ENCODE measurements at regions not wholly inside any gene's neighbourhood (a gene's known extent, or its start where the extent isn't known, plus 50 kb on each side); places are given as distances from the start of the nearest gene placed in this dataset.

- H3K27ac ChIP-seq = no peak overlapping the region
- no peak for TF ChIP-seq CTCF (IDR thresholded peaks at IDR 0.05)
- H3K27me3 ChIP-seq = no peaks in the 10 kb centered on the region
- H3K4me3 ChIP-seq = no peak overlapping the region
- H3K36me3 ChIP-seq = no peaks in the 10 kb centered on the region
- H3K9me3 ChIP-seq = peaks cover 0 to 17% of the 10 kb centered on the region in 2 donors
- DNase-seq (ENCODE audit: low spot score) = no peak
- H3K4me1 ChIP-seq = no peaks in the 10 kb centered on the region
Observed at GRCh38 chr5:6822556-6823343, 109.5 kb downstream of the TENT4A start.

GRCh38 chr5:6823996-6824395 lies 110.8 kb downstream of the TENT4A start:
- Histone ChIP-seq H3K4me1 (no peaks in the 10 kb centered on the region), H3K27ac (no peak overlapping the region), H3K9me3 (peaks cover 0 to 17% of the 10 kb centered on the region in 2 donors), H3K4me3 (no peak overlapping the region), H3K27me3 (no peaks in the 10 kb centered on the region), H3K36me3 (no peaks in the 10 kb centered on the region)
- no peak for DNase-seq (ENCODE audit: low spot score)
- no peak for TF ChIP-seq CTCF (IDR thresholded peaks at IDR 0.05)

- TF ChIP-seq CTCF (IDR thresholded peaks at IDR 0.05) = no peak
- DNase-seq (ENCODE audit: low spot score) = no peak
- H3K27me3 ChIP-seq = no peaks in the 10 kb centered on the region
- no peaks in the 10 kb centered on the region for H3K36me3 ChIP-seq
- H3K27ac ChIP-seq = no peak overlapping the region
- peaks cover 0 to 14% of the 10 kb centered on the region in 2 donors for H3K9me3 ChIP-seq
- H3K4me1 ChIP-seq = no peaks in the 10 kb centered on the region
- no peak overlapping the region for H3K4me3 ChIP-seq
Observed at GRCh38 chr5:6825678-6826244, 112.5 kb downstream of the TENT4A start.

- DNase-seq (ENCODE audit: low spot score) = no peak
- Histone ChIP-seq H3K27ac (no peak overlapping the region), H3K27me3 (no peaks in the 10 kb centered on the region), H3K4me1 (no peaks in the 10 kb centered on the region), H3K36me3 (no peaks in the 10 kb centered on the region), H3K9me3 (peaks cover 0 to 4% of the 10 kb centered on the region in 2 donors), H3K4me3 (no peak overlapping the region)
- no peak for TF ChIP-seq CTCF (IDR thresholded peaks at IDR 0.05)
Observed at GRCh38 chr5:6826756-6827155, 113.5 kb downstream of the TENT4A start.

GRCh38 chr5:6827526-6828219 lies 114.4 kb downstream of the TENT4A start:
- no peaks in the 10 kb centered on the region for H3K4me1 ChIP-seq
- H3K27ac ChIP-seq = no peak overlapping the region
- H3K36me3 ChIP-seq = no peaks in the 10 kb centered on the region
- no peak overlapping the region for H3K4me3 ChIP-seq
- no peak for DNase-seq (ENCODE audit: low spot score)
- no peak for TF ChIP-seq CTCF (IDR thresholded peaks at IDR 0.05)
- no peaks in the 10 kb centered on the region for H3K9me3 ChIP-seq
- no peaks in the 10 kb centered on the region for H3K27me3 ChIP-seq

All from right atrium auricular region (tissue), 2 donors.